H9 (cell line): ENCODE measurements at regions not wholly inside any gene's neighbourhood (a gene's known extent, or its start where the extent isn't known, plus 50 kb on each side); places are given as distances from the start of the nearest gene placed in this dataset.

ENCODE experiments used
- DNase-seq: peaks from one replicate; pipeline ENCODE4 v3.0.0-alpha.2; 2017
- H2AFZ ChIP-seq: one replicate; pipeline ENCODE4 v1.6.1; 2013; ENCODE audit warnings: mild to moderate bottlenecking, low read length, control low read depth, moderate library complexity
- H2AK5ac ChIP-seq: 2 replicates; pipeline ENCODE4 v1.6.1; 2013; ENCODE audit warnings: low read length, control low read depth, mixed read lengths; ENCODE audit not compliant: insufficient read length
- H2BK120ac ChIP-seq: one replicate; pipeline ENCODE4 v1.6.1; 2013; ENCODE audit warnings: low read depth, mild to moderate bottlenecking, low read length, control low read depth, inconsistent platforms; ENCODE audit not compliant: poor library complexity, severe bottlenecking
- H2BK12ac ChIP-seq: 2 replicates; pipeline ENCODE4 v1.6.1; 2013; ENCODE audit warnings: low read length, control low read depth, mixed read lengths, low read depth; ENCODE audit not compliant: insufficient read length
- H2BK15ac ChIP-seq: 2 replicates; pipeline ENCODE4 v1.6.1; 2013; ENCODE audit warnings: low read depth, low read length, control low read depth
- H2BK20ac ChIP-seq: one replicate; pipeline ENCODE4 v1.6.1; 2013; ENCODE audit warnings: low read depth, mild to moderate bottlenecking, low read length, control low read depth, inconsistent platforms; ENCODE audit not compliant: poor library complexity, severe bottlenecking
- H2BK5ac ChIP-seq: 2 replicates; pipeline ENCODE4 v1.6.1; 2013; ENCODE audit warnings: low read length, control low read depth, mixed read lengths; ENCODE audit not compliant: insufficient read length
- H3K14ac ChIP-seq: 2 replicates; pipeline ENCODE4 v1.6.1; 2013; ENCODE audit warnings: low read length, control low read depth; ENCODE audit not compliant: insufficient read depth
- H3K18ac ChIP-seq: 2 replicates; pipeline ENCODE4 v1.6.1; 2013; ENCODE audit warnings: low read depth, mild to moderate bottlenecking, mixed read lengths, low read length, control low read depth; ENCODE audit not compliant: insufficient read length
- H3K23ac ChIP-seq: 2 replicates; pipeline ENCODE4 v1.6.1; 2013; ENCODE audit warnings: low read length, control low read depth, mixed read lengths, low read depth; ENCODE audit not compliant: insufficient read length
- H3K23me2 ChIP-seq: 2 replicates; pipeline ENCODE4 v1.6.1; 2013; ENCODE audit warnings: low read depth, mild to moderate bottlenecking, mixed read lengths, low read length, control low read depth; ENCODE audit not compliant: insufficient read length, poor library complexity, severe bottlenecking
- H3K27ac ChIP-seq: 2 replicates; pipeline ENCODE4 v1.5.1; 2013; ENCODE audit warnings: low read length, control low read depth, mixed read lengths, low read depth; ENCODE audit not compliant: insufficient read length
- H3K27me3 ChIP-seq: 2 replicates; pipeline ENCODE4 v1.6.1; 2013; ENCODE audit warnings: low read length, control low read depth, inconsistent platforms; ENCODE audit not compliant: insufficient read depth
- H3K4ac ChIP-seq: 2 replicates; pipeline ENCODE4 v1.6.1; 2013; ENCODE audit warnings: low read depth, mild to moderate bottlenecking, control low read depth, inconsistent platforms, low read length, moderate library complexity
- H3K4me1 ChIP-seq: 2 replicates; pipeline ENCODE4 v1.6.1; 2013; ENCODE audit warnings: low read length, control low read depth, inconsistent platforms; ENCODE audit not compliant: insufficient read depth
- H3K4me2 ChIP-seq: 2 replicates; pipeline ENCODE4 v1.6.1; 2013; ENCODE audit warnings: low read length, control low read depth, mixed read lengths; ENCODE audit not compliant: insufficient read length, insufficient read depth
- H3K56ac ChIP-seq: 2 replicates; pipeline ENCODE4 v1.6.1; 2013; ENCODE audit warnings: low read depth, mild to moderate bottlenecking, mixed read lengths, low read length, control low read depth; ENCODE audit not compliant: insufficient read length
- H3K79me1 ChIP-seq: 2 replicates; pipeline ENCODE4 v1.6.1; 2013; ENCODE audit warnings: low read depth, mild to moderate bottlenecking, moderate library complexity, low read length, control low read depth, inconsistent platforms; ENCODE audit not compliant: insufficient read depth, poor library complexity, severe bottlenecking
- H3K79me2 ChIP-seq: 2 replicates; pipeline ENCODE4 v1.6.1; 2013; ENCODE audit warnings: low read length, control low read depth, inconsistent platforms; ENCODE audit not compliant: insufficient read depth
- H3K9ac ChIP-seq: 2 replicates; pipeline ENCODE4 v1.6.1; 2013; ENCODE audit warnings: low read length, control low read depth, mixed read lengths; ENCODE audit not compliant: insufficient read length; ENCODE audit errors: extremely low read depth
- H3K9me3 ChIP-seq: one replicate; pipeline ENCODE4 v1.6.1; 2013; ENCODE audit warnings: low read depth, low read length, inconsistent platforms; ENCODE audit not compliant: control insufficient read depth
- H3T11ph ChIP-seq: one replicate; pipeline ENCODE4 v1.6.1; 2013; ENCODE audit warnings: mild to moderate bottlenecking, low read length, control low read depth, inconsistent platforms
- H4K20me1 ChIP-seq: one replicate; pipeline ENCODE4 v1.6.1; 2013; ENCODE audit not compliant: control insufficient read depth, insufficient read length, insufficient read depth
- H4K5ac ChIP-seq: 2 replicates; pipeline ENCODE4 v1.6.1; 2013; ENCODE audit warnings: low read depth, mild to moderate bottlenecking, mixed read lengths, low read length, control low read depth; ENCODE audit not compliant: insufficient read length
- H4K8ac ChIP-seq: replicated peaks from 2 replicates; pipeline ENCODE4 v1.6.1; 2013; ENCODE audit warnings: low read length, control low read depth, mixed read lengths, low read depth; ENCODE audit not compliant: insufficient read length
- H4K91ac ChIP-seq: 2 replicates; pipeline ENCODE4 v1.6.1; 2013; ENCODE audit warnings: low read depth, mild to moderate bottlenecking, moderate library complexity, mixed read lengths, low read length, control low read depth; ENCODE audit not compliant: insufficient read length
- H3K27ac Mint-ChIP-seq, 3 experiments: 2 replicates in 2 of 3; 3 replicates in 1 of 3; pipeline ENCODE4 v1.8.0; 2020 to 2021; ENCODE audit warnings: mixed read lengths in 3 of 3, mild to moderate bottlenecking in 1 of 3, moderate library complexity in 1 of 3
- H3K27me3 Mint-ChIP-seq: 2 replicates; pipeline ENCODE4 v1.8.0; 2021; ENCODE audit warnings: low read depth, mild to moderate bottlenecking, moderate library complexity, mixed read lengths
- H3K36me3 Mint-ChIP-seq, 3 experiments: 2 replicates in 2 of 3; 3 replicates in 1 of 3; pipeline ENCODE4 v1.8.0; 2020 to 2021; ENCODE audit warnings: low read depth in 3 of 3, mixed read lengths in 3 of 3; ENCODE audit not compliant: insufficient read depth in 1 of 3
- H3K4me1 Mint-ChIP-seq, 2 experiments: 2 replicates each; pipeline ENCODE4 v1.8.0; 2020; ENCODE audit warnings: mixed read lengths in 2 of 2
- H3K4me3 Mint-ChIP-seq, 2 experiments: 2 replicates in 1 of 2; 3 replicates in 1 of 2; pipeline ENCODE4 v1.8.0; 2020 to 2021; ENCODE audit warnings: mild to moderate bottlenecking in 2 of 2, mixed read lengths in 2 of 2, moderate library complexity in 1 of 2
- H3K9me3 Mint-ChIP-seq, 2 experiments: 2 replicates in 1 of 2; 3 replicates in 1 of 2; pipeline ENCODE4 v1.8.0; 2020; ENCODE audit warnings: mild to moderate bottlenecking in 2 of 2, mixed read lengths in 2 of 2, moderate library complexity in 1 of 2
- whole genome bisulfite sequencing: extraction: QIAGEN DNeasy Blood & Tissue Kit; methylation state at CpG from one replicate; pipeline ENCODE4 v1.1.7; 2013; ENCODE audit warnings: missing lambda C conversion rate, low lambda C conversion rate, mixed read lengths; ENCODE audit not compliant: insufficient read length; ENCODE audit errors: extremely low coverage; 5-methylcytosine and 5-hydroxymethylcytosine counted together
- TF ChIP-seq, protein P1 (sequence below): fragments of 200-600 bp; sonication (generic); conservative IDR thresholded peaks from 3 replicates; pipeline ENCODE4 v1.8.0; 2021; ENCODE audit warnings: antibody characterized with exemption, mild to moderate bottlenecking

DNA sequence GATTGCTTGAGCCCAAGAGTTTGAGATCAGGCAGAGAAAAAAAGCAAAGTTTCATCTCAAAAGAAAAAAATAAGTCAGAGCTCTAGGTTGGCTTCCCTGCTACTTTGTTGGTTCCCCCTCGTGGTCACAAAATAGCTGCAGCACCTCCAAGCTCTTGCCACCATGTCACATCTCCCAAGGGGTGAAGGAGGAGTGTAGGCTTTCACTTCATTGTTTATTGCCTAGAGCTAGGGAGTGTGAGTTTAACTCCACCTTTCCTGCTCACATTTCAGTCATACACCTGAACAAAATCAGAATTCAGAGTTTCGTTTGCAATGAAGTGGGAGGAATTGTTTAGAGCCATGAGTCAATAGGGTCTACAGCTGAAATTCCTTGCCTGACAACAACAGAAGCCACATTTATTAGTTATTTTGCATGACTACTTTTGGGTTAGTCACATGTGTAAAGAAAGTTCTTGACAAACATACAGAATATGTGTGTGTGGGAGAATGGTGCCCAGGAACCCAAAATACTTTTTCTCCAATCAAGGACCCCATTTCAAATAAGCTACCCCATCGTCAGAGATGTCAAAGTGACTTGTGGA, 56.2 kb upstream of the UFL1 start:
- Histone ChIP-seq H3K79me2 (no peaks in the 10 kb centered on the region), H4K8ac (no peak overlapping the region), H3K27me3 (no peaks in the 10 kb centered on the region), H2AFZ (no peak overlapping the region), H3T11ph (no peak overlapping the region), H4K5ac (no peak overlapping the region), H3K14ac (no peak overlapping the region), H2BK120ac (no peak overlapping the region), H3K9me3 (no peaks in the 10 kb centered on the region), H3K23me2 (no peaks in the 10 kb centered on the region), H4K20me1 (no peaks in the 10 kb centered on the region), H2AK5ac (no peak overlapping the region), H3K79me1 (no peaks in the 10 kb centered on the region), H3K18ac (no peak overlapping the region), H3K27ac (no peak overlapping the region), H3K4ac (no peak overlapping the region), H3K4me2 (no peak overlapping the region), H3K56ac (no peak overlapping the region), H2BK12ac (no peak overlapping the region), H3K23ac (no peak overlapping the region), H3K4me1 (no peaks in the 10 kb centered on the region), H2BK5ac (no peak overlapping the region), H3K9ac (no peak overlapping the region), H4K91ac (no peak overlapping the region), H2BK20ac (no peak overlapping the region), H2BK15ac (no peak overlapping the region)
- no peak overlapping the region for H3K4me3 Mint-ChIP-seq
- no peaks in the 10 kb centered on the region for H3K4me1 Mint-ChIP-seq
- DNase-seq: no peak
- no peaks in the 10 kb centered on the region for H3K36me3 Mint-ChIP-seq
- no CpG with 5 or more reads among the region's 3 CpGs for WGBS
- no peak overlapping the region for H3K27ac Mint-ChIP-seq
- no peaks in the 10 kb centered on the region for H3K9me3 Mint-ChIP-seq
- TF ChIP-seq, protein P1, sequence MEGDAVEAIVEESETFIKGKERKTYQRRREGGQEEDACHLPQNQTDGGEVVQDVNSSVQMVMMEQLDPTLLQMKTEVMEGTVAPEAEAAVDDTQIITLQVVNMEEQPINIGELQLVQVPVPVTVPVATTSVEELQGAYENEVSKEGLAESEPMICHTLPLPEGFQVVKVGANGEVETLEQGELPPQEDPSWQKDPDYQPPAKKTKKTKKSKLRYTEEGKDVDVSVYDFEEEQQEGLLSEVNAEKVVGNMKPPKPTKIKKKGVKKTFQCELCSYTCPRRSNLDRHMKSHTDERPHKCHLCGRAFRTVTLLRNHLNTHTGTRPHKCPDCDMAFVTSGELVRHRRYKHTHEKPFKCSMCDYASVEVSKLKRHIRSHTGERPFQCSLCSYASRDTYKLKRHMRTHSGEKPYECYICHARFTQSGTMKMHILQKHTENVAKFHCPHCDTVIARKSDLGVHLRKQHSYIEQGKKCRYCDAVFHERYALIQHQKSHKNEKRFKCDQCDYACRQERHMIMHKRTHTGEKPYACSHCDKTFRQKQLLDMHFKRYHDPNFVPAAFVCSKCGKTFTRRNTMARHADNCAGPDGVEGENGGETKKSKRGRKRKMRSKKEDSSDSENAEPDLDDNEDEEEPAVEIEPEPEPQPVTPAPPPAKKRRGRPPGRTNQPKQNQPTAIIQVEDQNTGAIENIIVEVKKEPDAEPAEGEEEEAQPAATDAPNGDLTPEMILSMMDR: no peak
- H3K27me3 Mint-ChIP-seq: no peaks in the 10 kb centered on the region
